HG03196 (cell line): ENCODE measurements at regions not wholly inside any gene's neighbourhood (a gene's known extent, or its start where the extent isn't known, plus 50 kb on each side); places are given as distances from the start of the nearest gene placed in this dataset.
"Not testable (repeated sequence)": the region's sequence is repeated elsewhere in the genome, so short reads cannot be mapped to it uniquely, and the experiment has no call there.

Experiments used
- ATAC-seq: cut with Tn5 transposase; IDR thresholded peaks from one replicate; pipeline ENCODE4 v1.9.1; 2021; ENCODE audit not compliant: unreplicated experiment

DNA sequence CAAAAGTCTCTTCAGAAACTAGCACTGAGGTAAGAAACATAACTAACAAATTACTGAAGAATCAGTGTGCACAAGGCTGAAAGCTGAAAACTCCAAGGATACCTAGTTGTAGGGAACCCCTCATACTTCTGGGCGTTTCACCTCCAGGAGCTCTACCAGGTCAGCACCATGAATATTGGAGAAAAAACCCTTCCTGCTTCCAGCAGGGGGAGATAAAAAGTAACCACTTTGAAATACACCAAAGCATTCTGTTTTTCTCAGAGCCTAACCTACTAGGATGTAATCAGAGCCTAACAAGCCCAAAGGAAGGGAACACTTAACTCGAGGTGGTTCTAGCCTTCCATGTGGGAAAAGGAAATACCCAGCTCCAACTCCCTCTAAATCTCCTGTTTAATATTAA lies 175.8 kb upstream of the MME start:
- ATAC-seq, result no peak

DNA sequence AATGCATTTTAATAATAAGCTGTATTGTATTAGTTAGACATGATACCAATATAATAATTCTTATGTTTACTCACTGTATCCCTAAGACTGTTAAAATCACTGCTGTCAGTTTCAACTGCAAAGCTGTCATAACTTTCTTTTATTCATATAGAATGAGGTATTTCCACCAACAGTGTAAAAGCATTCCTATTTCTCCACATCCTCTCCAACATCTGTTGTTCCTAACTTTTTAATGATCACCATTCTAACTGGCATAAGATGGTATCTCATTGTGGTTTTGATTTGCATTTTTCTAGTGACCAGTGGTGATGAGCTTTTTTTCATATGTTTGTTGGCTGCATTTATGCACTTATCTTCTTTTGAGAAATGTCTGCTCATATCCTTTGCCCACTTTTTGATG lies 177.6 kb upstream of the MME start:
- ATAC-seq, result not testable (repeated sequence)

- ATAC-seq, result no peak
Observed at GRCh38 chr3:154901278-154901677, 178.8 kb upstream of the MME start.

GRCh38 chr3:154900816-154901215 lies 179.3 kb upstream of the MME start:
- ATAC-seq, result no peak

GRCh38 chr3:154898916-154899315 lies 181.2 kb upstream of the MME start:
- no peak for ATAC-seq

DNA sequence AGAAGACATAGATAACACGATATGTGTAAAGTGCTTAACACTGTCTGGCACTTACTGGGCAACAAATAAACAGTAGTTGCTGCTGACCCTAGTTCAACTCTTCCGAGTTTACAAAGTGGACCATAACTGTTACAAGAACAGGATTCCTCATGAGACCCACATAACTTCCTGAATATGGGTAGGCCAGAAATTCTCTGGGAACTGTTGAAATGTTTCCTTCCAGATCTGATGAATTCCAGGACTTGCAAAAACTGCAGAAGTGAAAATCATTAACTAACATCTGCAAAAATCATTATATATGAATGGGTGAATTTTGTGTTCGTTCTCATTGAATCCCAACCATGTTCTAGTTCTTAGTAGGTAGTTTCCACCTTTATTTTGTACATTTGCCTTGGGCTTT lies 181.7 kb upstream of the MME start:
- no peak for ATAC-seq

- ATAC-seq, result no peak
Observed at GRCh38 chr3:154893813-154894212, 186.3 kb upstream of the MME start.

GRCh38 chr3:154889227-154889634 lies 190.9 kb upstream of the MME start:
- ATAC-seq, result no peak

DNA sequence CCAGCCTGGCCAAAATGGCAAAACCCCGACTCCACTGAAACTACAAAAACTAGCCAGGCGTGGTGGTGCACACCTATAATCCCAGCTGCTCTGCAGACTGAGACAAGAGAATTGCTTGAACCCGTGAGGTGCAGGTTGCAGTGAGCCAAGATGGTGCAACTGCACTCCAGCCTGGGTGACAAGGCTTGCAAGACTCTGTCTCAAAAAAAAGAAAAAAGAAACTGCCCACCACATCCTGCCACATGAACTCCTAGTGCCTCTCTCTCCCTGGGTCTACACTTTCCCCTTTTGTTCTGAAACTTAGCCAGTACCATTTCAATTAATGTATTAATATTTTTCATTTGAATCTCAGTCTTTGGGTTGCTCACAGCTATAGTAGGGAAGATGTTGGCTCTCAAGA lies 192.2 kb upstream of the MME start:
- no peak for ATAC-seq

- ATAC-seq, result no peak
Observed at GRCh38 chr3:154886437-154886836, 193.7 kb upstream of the MME start.

GRCh38 chr3:154885418-154885817 lies 194.7 kb upstream of the MME start:
- no peak for ATAC-seq

- ATAC-seq, result no peak
Observed at GRCh38 chr3:154884952-154885351, 195.2 kb upstream of the MME start.

DNA sequence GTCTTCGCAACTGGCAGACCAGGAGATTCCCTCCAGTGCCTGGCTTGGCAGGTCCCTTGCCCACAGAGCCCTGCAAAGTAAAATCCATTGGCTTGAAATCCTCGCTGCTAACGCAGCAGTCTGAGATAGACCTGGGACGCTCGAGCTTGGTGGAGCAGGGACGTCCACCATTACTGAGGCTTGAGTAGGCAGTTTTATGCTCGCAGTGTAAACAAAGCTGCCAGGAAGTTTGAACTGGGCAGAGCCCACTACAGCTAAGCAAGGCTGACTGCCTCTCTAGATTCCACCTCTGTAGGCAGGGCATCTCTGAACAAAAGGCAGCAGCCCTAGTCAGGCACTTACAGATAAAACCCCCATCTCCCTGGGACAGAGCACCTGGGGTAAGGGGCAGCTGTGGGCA lies 205.0 kb upstream of the MME start:
- ATAC-seq, result no peak

DNA sequence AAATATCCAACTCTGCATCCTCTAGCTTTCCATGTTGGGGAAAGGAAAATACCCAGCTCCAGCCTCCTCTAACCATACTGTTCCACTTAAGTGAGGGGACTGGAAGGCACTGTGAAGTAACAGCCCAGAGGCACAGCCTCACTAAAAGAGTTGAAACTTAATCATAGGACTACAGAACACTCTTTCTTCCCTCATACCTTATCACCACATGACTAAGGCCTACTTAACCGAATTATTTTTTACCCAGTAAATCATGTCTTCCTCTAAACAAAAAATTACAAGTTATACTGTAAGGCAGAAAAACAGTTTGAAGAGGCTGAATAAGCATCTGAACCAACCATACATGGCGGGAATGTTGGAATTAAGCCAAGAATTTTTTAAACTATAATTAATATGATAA lies 207.4 kb upstream of the MME start:
- ATAC-seq, result no peak

GRCh38 chr3:154872074-154872473 lies 208.0 kb upstream of the MME start:
- no peak for ATAC-seq

GRCh38 chr3:154864947-154865346 lies 215.2 kb upstream of the MME start:
- ATAC-seq, result no peak

GRCh38 chr3:154862265-154862664 lies 217.9 kb upstream of the MME start:
- no peak for ATAC-seq

DNA sequence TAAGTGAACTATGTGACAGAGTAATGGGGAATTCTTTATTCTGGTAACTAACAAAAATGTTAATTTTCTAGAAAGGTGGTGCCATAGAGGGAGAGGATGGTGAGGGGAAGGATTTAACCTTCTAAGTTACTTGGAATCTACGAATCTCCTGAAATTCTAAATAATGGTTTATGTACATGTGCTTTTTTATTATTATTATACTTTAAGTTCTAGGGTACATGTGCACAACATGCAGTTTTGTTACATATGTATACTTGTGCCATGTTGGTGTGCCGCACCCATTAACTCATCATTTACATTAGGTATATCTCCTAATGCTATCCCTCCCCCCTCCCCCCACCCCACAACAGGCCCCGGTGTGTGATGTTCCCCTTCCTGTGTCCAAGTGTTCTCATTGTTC lies 227.1 kb upstream of the MME start:
- ATAC-seq, result not testable (repeated sequence)

DNA sequence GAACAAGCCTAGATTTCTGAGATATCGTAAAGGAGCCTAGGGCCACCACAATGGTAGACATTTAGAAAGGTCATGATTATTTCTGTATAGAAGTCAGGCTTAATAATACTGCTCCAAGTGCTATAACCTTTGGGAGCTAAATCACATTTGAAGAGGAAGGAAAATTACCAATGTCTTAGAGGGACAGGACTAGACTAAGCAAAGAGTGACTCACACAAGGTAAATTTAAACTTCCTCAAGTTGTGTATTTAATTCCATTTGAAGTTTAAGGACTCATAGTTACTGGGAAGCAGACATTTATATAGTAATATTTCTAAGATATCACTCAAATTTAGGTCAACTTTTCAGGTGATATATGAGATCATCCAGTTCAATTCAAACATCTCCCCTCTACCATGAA lies 227.6 kb upstream of the MME start:
- ATAC-seq, result no peak

- ATAC-seq, result no peak
Observed at GRCh38 chr3:154851644-154852043, 228.5 kb upstream of the MME start.

- no peak for ATAC-seq
Observed at GRCh38 chr3:154850921-154851320, 229.2 kb upstream of the MME start.

GRCh38 chr3:154849408-154849807 lies 230.7 kb upstream of the MME start:
- no peak for ATAC-seq

- ATAC-seq, result no peak
Observed at GRCh38 chr3:154844863-154845262, 235.3 kb upstream of the MME start.

GRCh38 chr3:154843647-154844046 lies 236.5 kb upstream of the MME start:
- no peak for ATAC-seq
